Breast epithelium (tissue), 3 donors: ENCODE measurements at regions not wholly inside any gene's neighbourhood (a gene's known extent, or its start where the extent isn't known, plus 50 kb on each side); places are given as distances from the start of the nearest gene placed in this dataset.

Source experiments
- CTCF ChIP-seq, 3 donors: fragments of 450-650 bp; IDR thresholded peaks; one replicate each; pipeline ENCODE4 v1.5.1; 2016 to 2017; ENCODE audit warnings: antibody characterized with exemption in 3 of 3, mild to moderate bottlenecking in 3 of 3, moderate library complexity in 3 of 3
- POLR2A ChIP-seq: fragments of 450-650 bp; IDR thresholded peaks from one replicate; pipeline ENCODE4 v1.6.1; 2016; ENCODE audit warnings: antibody characterized with exemption, mild to moderate bottlenecking, moderate library complexity

DNA sequence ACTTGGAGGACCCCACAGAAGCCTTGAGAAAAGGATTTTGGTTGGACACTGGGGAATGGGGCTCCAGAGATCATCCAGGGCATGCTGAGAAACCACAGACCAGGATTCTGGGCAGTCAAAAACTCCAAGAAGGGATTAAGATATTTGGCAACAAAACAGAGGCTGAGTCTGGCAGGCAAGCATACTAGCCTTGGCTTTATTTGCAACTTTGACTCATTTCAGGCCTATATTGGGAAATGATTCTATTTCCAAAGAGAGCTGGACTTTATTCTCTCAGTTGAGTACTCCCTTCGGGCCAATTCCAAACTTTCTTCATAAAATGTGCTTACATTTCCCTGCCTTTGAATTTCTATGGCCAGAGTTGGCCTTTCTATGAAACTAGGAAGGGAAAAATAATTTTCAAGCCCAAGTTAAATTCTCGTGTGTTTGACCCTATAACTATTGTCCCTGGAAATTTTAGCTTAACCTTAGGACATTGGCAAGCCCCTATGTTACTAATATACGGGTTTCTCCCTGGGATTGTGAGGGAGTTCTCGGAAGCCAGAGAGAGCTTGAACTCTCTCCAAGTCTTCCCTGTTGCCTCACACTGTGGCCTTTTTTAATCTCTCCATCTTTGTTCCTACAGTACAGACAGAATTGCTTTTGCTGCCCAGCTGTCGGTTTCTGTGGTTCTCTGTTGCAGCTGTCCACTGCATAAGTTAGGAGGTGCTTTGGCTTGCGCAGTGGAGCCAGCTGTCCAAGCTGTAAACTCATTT, 112.6 kb upstream of the FAM9A start:
- TF ChIP-seq POLR2A (no peak), CTCF (IDR thresholded peaks at IDR 0.05) (no peak)
